ENCODE measurements at regions not wholly inside any gene's neighbourhood (a gene's known extent, or its start where the extent isn't known, plus 50 kb on each side); places are given as distances from the start of the nearest gene placed in this dataset.

DNA sequence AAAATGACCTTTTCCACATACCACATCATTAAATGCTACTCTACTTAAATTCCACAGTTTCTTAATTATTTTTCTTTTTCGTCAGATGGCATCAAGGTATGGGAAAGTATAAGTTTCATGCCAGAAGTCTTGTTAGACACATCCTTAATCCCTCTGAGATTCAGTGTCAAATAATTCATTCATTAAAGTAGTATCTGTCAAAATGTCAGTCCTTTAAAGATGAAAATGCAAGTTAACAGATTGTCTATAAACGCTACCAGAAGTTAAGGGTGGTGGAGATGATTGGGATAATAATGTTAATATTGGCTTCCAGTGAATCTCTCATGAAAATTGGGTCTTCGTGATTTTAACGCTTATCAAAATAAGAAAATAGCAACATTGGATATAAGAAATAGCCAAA is 504.2 kb upstream of the LINC00305 start:
- POLR2A ChIA-PET, result no interaction called here
- no peak for DNase-seq (ENCODE audit: low read depth in 1 of 2, low spot score in 1 of 2)
- FAIRE-seq, result no peak
- CTCF ChIA-PET, result no interaction called here
- H3K9me3 ChIP-seq, result no peaks in the 10 kb centered on the region
- TF ChIP-seq POLR2A (IDR thresholded peaks at IDR 0.05; ENCODE audit: low read length) (no peak), TFCP2L1 (CRISPR knock-in tag; IDR thresholded peaks at IDR 0.05) (no peak), FOSL2 (IDR thresholded peaks at IDR 0.05) (no peak), FOSL2 (CRISPR knock-in tag; IDR thresholded peaks at IDR 0.05) (no peak), CHD4 (IDR thresholded peaks at IDR 0.05; ENCODE audit: borderline replicate concordance) (no peak), MAFK (IDR thresholded peaks at IDR 0.05; ENCODE audit: partially characterized antibody) (no peak), HOXA7 (CRISPR knock-in tag; IDR thresholded peaks at IDR 0.05) (no peak), PHF8 (IDR thresholded peaks at IDR 0.05; ENCODE audit: borderline replicate concordance, low read depth) (no peak), RNF2 (IDR thresholded peaks at IDR 0.05; ENCODE audit: borderline replicate concordance, low read depth) (no peak), NR3C1 (IDR thresholded peaks at IDR 0.05) (no peak), MYC (IDR thresholded peaks at IDR 0.05; ENCODE audit: borderline replicate concordance, low read length) (no peak), ZC3H11A (IDR thresholded peaks at IDR 0.05) (no peak), TP53 (CRISPR knock-in tag; IDR thresholded peaks at IDR 0.05) (no peak)
- TF ChIP-seq, protein P1, sequence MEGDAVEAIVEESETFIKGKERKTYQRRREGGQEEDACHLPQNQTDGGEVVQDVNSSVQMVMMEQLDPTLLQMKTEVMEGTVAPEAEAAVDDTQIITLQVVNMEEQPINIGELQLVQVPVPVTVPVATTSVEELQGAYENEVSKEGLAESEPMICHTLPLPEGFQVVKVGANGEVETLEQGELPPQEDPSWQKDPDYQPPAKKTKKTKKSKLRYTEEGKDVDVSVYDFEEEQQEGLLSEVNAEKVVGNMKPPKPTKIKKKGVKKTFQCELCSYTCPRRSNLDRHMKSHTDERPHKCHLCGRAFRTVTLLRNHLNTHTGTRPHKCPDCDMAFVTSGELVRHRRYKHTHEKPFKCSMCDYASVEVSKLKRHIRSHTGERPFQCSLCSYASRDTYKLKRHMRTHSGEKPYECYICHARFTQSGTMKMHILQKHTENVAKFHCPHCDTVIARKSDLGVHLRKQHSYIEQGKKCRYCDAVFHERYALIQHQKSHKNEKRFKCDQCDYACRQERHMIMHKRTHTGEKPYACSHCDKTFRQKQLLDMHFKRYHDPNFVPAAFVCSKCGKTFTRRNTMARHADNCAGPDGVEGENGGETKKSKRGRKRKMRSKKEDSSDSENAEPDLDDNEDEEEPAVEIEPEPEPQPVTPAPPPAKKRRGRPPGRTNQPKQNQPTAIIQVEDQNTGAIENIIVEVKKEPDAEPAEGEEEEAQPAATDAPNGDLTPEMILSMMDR (IDR thresholded peaks at IDR 0.05), result no peak
- TF ChIP-seq, protein P2, sequence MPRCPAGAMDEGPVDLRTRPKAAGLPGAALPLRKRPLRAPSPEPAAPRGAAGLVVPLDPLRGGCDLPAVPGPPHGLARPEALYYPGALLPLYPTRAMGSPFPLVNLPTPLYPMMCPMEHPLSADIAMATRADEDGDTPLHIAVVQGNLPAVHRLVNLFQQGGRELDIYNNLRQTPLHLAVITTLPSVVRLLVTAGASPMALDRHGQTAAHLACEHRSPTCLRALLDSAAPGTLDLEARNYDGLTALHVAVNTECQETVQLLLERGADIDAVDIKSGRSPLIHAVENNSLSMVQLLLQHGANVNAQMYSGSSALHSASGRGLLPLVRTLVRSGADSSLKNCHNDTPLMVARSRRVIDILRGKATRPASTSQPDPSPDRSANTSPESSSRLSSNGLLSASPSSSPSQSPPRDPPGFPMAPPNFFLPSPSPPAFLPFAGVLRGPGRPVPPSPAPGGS (IDR thresholded peaks at IDR 0.05), result no peak
- TF ChIP-seq, protein P3, sequence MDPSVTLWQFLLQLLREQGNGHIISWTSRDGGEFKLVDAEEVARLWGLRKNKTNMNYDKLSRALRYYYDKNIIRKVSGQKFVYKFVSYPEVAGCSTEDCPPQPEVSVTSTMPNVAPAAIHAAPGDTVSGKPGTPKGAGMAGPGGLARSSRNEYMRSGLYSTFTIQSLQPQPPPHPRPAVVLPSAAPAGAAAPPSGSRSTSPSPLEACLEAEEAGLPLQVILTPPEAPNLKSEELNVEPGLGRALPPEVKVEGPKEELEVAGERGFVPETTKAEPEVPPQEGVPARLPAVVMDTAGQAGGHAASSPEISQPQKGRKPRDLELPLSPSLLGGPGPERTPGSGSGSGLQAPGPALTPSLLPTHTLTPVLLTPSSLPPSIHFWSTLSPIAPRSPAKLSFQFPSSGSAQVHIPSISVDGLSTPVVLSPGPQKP (IDR thresholded peaks at IDR 0.05; ENCODE audit: low read depth, low read length), result no peak
- TF ChIP-seq, protein P4, sequence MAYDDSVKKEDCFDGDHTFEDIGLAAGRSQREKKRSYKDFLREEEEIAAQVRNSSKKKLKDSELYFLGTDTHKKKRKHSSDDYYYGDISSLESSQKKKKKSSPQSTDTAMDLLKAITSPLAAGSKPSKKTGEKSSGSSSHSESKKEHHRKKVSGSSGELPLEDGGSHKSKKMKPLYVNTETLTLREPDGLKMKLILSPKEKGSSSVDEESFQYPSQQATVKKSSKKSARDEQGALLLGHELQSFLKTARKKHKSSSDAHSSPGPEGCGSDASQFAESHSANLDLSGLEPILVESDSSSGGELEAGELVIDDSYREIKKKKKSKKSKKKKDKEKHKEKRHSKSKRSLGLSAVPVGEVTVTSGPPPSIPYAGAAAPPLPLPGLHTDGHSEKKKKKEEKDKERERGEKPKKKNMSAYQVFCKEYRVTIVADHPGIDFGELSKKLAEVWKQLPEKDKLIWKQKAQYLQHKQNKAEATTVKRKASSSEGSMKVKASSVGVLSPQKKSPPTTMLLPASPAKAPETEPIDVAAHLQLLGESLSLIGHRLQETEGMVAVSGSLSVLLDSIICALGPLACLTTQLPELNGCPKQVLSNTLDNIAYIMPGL (CRISPR knock-in tag; IDR thresholded peaks at IDR 0.05; ENCODE audit: borderline replicate concordance), result no peak
- TF ChIP-seq, protein P5, sequence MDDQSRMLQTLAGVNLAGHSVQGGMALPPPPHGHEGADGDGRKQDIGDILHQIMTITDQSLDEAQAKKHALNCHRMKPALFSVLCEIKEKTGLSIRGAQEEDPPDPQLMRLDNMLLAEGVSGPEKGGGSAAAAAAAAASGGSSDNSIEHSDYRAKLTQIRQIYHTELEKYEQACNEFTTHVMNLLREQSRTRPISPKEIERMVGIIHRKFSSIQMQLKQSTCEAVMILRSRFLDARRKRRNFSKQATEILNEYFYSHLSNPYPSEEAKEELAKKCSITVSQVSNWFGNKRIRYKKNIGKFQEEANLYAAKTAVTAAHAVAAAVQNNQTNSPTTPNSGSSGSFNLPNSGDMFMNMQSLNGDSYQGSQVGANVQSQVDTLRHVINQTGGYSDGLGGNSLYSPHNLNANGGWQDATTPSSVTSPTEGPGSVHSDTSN (IDR thresholded peaks at IDR 0.05), result no peak
- ATAC-seq, result no peak
- H3K4me2 ChIP-seq, result no peak overlapping the region
- 0% methylated on average over 4 of the region's 4 CpGs for WGBS (ENCODE audit: missing lambda C conversion rate)
- H3K27ac ChIP-seq, result no peak overlapping the region
- H3K4me1 ChIP-seq, result no peaks in the 10 kb centered on the region
- no peak overlapping the region for H3K4me3 ChIP-seq

DNA sequence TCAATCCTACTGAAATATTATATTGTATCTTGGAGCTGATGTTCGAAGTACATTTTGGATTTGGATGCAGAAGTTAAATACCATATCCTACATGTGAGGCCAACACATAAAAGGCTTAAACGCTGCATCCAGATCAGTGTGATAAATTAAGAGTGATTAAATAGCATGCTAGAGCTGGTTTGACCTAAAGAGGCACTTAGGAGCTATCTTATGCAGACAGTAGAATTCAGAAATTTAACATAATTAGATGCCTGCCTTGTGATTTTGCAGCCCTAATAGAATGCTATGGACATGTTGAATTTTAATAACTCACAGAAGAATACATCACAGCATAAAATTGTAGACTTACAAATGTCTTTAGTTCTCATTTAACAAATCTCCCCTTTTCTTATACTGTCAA is 501.2 kb upstream of the LINC00305 start:
- no peak for DNase-seq (ENCODE audit: low read depth in 1 of 2, low spot score in 1 of 2)
- TF ChIP-seq, protein P1 (IDR thresholded peaks at IDR 0.05), result no peak
- TF ChIP-seq, protein P4 (CRISPR knock-in tag; IDR thresholded peaks at IDR 0.05; ENCODE audit: borderline replicate concordance), result no peak
- TF ChIP-seq RARB (CRISPR knock-in tag; IDR thresholded peaks at IDR 0.05) (no peak), ESRRA (IDR thresholded peaks at IDR 0.05; ENCODE audit: borderline replicate concordance, low read length) (no peak)
- Histone ChIP-seq H3K4me3 (no peak overlapping the region), H3K27ac (no peak overlapping the region), H3K9me3 (no peaks in the 10 kb centered on the region), H3K4me1 (no peaks in the 10 kb centered on the region), H3K4me2 (no peak overlapping the region)
- CTCF ChIA-PET, result no interaction called here
- no peak for ATAC-seq
- FAIRE-seq, result no peak
- WGBS (ENCODE audit: missing lambda C conversion rate), result 0% methylated on average over 2 of the region's 2 CpGs
- POLR2A ChIA-PET, result no interaction called here
